ENCODE measurements at regions not wholly inside any gene's neighbourhood (a gene's known extent, or its start where the extent isn't known, plus 50 kb on each side); places are given as distances from the start of the nearest gene placed in this dataset.
"Not testable (repeated sequence)": the region's sequence is repeated elsewhere in the genome, so short reads cannot be mapped to it uniquely, and the experiment has no call there.

GRCh38 chr5:60546207-60546606, 153.8 kb downstream of the DEPDC1B start:
- DNase-seq (ENCODE audit: low read depth) = no peak

GRCh38 chr5:60545551-60545950, 154.4 kb downstream of the DEPDC1B start:
- no peak for DNase-seq (ENCODE audit: low read depth)

GRCh38 chr5:60544142-60544541, 155.8 kb downstream of the DEPDC1B start:
- no peak for DNase-seq (ENCODE audit: low read depth)

GRCh38 chr5:60541980-60542379, 158.0 kb downstream of the DEPDC1B start:
- DNase-seq (ENCODE audit: low read depth) = peak; percentile 13

GRCh38 chr5:60540856-60541805, 158.8 kb downstream of the DEPDC1B start:
- DNase-seq (ENCODE audit: low read depth) = no peak

- no peak for DNase-seq (ENCODE audit: low read depth)
Observed at GRCh38 chr5:60538955-60539866, 160.8 kb downstream of the DEPDC1B start.

GRCh38 chr5:60538426-60538825, 161.5 kb downstream of the DEPDC1B start:
- DNase-seq (ENCODE audit: low read depth) = no peak

GRCh38 chr5:60535951-60536350, 164.0 kb downstream of the DEPDC1B start:
- DNase-seq (ENCODE audit: low read depth) = no peak

GRCh38 chr5:60535198-60535597, 164.8 kb downstream of the DEPDC1B start:
- no peak for DNase-seq (ENCODE audit: low read depth)

- DNase-seq (ENCODE audit: low read depth) = no peak
Observed at GRCh38 chr5:60533789-60534188, 166.2 kb downstream of the DEPDC1B start.

- not testable (repeated sequence) for DNase-seq (ENCODE audit: low read depth)
Observed at GRCh38 chr5:60532796-60533195, 167.2 kb downstream of the DEPDC1B start.

GRCh38 chr5:60530144-60530848, 169.7 kb downstream of the DEPDC1B start:
- not testable (repeated sequence) for DNase-seq (ENCODE audit: low read depth)

GRCh38 chr5:60529001-60529400, 171.0 kb downstream of the DEPDC1B start:
- DNase-seq (ENCODE audit: low read depth) = no peak

- no peak for DNase-seq (ENCODE audit: low read depth)
Observed at GRCh38 chr5:60527072-60527471, 172.9 kb downstream of the DEPDC1B start.

- no peak for DNase-seq (ENCODE audit: low read depth)
Observed at GRCh38 chr5:60526336-60526875, 173.6 kb downstream of the DEPDC1B start.

GRCh38 chr5:60522292-60522905, 177.6 kb downstream of the DEPDC1B start:
- peak; percentile 60 for DNase-seq (ENCODE audit: low read depth)

GRCh38 chr5:60521376-60522291, 178.3 kb downstream of the DEPDC1B start:
- DNase-seq (ENCODE audit: low read depth) = no peak

GRCh38 chr5:60520451-60521227, 179.3 kb downstream of the DEPDC1B start:
- no peak for DNase-seq (ENCODE audit: low read depth)

- no peak for DNase-seq (ENCODE audit: low read depth)
Observed at GRCh38 chr5:60519372-60519771, 180.6 kb downstream of the DEPDC1B start.
